ENCODE measurements at regions not wholly inside any gene's neighbourhood (a gene's known extent, or its start where the extent isn't known, plus 50 kb on each side); places are given as distances from the start of the nearest gene placed in this dataset.

DNA sequence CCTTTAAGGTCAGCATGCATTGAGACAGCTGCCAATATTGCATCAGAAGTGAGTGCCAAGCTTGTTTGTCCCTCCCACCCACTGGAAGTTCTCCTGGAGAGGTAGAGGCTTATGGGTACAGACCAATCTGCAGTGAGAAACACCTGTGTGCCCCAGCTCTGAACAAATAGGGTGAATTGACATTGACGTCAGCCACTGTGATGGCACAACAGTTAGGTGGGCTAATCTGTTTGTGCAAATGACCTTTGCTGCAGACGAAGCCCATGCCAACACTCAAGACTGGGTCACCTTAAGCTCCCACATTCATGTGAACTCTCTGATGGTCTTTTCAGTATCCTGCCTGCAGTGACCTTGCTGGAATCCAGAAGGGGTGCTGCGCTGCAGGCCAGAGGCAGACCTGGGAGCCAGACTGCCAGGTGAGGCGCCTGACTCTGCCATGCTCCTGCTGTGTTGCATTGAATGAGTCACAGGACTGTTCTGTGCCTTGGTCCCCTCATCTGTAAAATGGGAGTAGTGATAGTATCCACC, 99.9 kb downstream of the ALDH8A1 start:
- TF ChIP-seq, protein P1, sequence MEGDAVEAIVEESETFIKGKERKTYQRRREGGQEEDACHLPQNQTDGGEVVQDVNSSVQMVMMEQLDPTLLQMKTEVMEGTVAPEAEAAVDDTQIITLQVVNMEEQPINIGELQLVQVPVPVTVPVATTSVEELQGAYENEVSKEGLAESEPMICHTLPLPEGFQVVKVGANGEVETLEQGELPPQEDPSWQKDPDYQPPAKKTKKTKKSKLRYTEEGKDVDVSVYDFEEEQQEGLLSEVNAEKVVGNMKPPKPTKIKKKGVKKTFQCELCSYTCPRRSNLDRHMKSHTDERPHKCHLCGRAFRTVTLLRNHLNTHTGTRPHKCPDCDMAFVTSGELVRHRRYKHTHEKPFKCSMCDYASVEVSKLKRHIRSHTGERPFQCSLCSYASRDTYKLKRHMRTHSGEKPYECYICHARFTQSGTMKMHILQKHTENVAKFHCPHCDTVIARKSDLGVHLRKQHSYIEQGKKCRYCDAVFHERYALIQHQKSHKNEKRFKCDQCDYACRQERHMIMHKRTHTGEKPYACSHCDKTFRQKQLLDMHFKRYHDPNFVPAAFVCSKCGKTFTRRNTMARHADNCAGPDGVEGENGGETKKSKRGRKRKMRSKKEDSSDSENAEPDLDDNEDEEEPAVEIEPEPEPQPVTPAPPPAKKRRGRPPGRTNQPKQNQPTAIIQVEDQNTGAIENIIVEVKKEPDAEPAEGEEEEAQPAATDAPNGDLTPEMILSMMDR (conservative IDR thresholded peaks at IDR 0.05 in 1 of 2, IDR thresholded peaks at IDR 0.05 in 1 of 2; ENCODE audit: low read depth in 1 of 2, low read length in 2 of 2): no peak
- no peak for TF ChIP-seq EZH2 (IDR thresholded peaks at IDR 0.05; ENCODE audit: low read length, missing control alignments)
